H1 (cell line): ENCODE measurements at regions not wholly inside any gene's neighbourhood (a gene's known extent, or its start where the extent isn't known, plus 50 kb on each side); places are given as distances from the start of the nearest gene placed in this dataset.

Source experiments
- CTCF ChIA-PET: fragments of 300-600 bp; sonication (Branson Sonifier 250); formaldehyde crosslinking; loops from one replicate; lab custom pipeline; 2021; ENCODE audit not compliant: partially characterized antibody; lab: Charles Lee
- POLR2A ChIA-PET: fragments of 300-600 bp; sonication (Branson Sonifier 250); formaldehyde crosslinking; loops from one replicate; lab custom pipeline; 2021; ENCODE audit warnings: inconsistent platforms; ENCODE audit not compliant: partially characterized antibody; lab: Charles Lee
- DNase-seq, 2 experiments: peaks; one replicate each; pipeline versions ENCODE4 v3.0.0 to v3.0.0-alpha.2; 2010 to 2022; ENCODE audit warnings: low spot score in 2 of 2, low read depth in 1 of 2, mixed read lengths in 1 of 2
- FAIRE-seq: peaks from 2 replicates; lab custom pipeline; 2011; peaks lifted over from hg19 to GRCh38; lab: Jason Lieb, UNC
- H2AFZ ChIP-seq: 2 replicates; pipeline ENCODE4 v1.8.1; 2012; ENCODE audit warnings: low read length, inconsistent platforms
- H2AK5ac ChIP-seq: 2 replicates; pipeline ENCODE4 v1.6.1; 2013; ENCODE audit warnings: low read depth, low read length
- H2BK120ac ChIP-seq: replicated peaks from 2 replicates; pipeline ENCODE3; 2013; ENCODE audit warnings: low read depth, low read length, inconsistent platforms
- H2BK12ac ChIP-seq: 2 replicates; pipeline ENCODE4 v1.6.1; 2013; ENCODE audit warnings: low read depth, low read length
- H2BK15ac ChIP-seq: 2 replicates; pipeline ENCODE4 v1.6.1; 2013; ENCODE audit warnings: low read length
- H2BK20ac ChIP-seq: 2 replicates; pipeline ENCODE4 v1.6.1; 2013; ENCODE audit warnings: low read length
- H2BK5ac ChIP-seq: 2 replicates; pipeline ENCODE4 v1.6.1; 2013; ENCODE audit warnings: low read depth, low read length
- H3K14ac ChIP-seq: 2 replicates; pipeline ENCODE4 v1.6.1; 2013; ENCODE audit warnings: inconsistent platforms; ENCODE audit not compliant: insufficient read length
- H3K18ac ChIP-seq: 2 replicates; pipeline ENCODE4 v1.6.1; 2013; ENCODE audit warnings: low read length; ENCODE audit errors: extremely low read depth
- H3K23ac ChIP-seq: 2 replicates; pipeline ENCODE4 v1.6.1; 2013; ENCODE audit warnings: inconsistent platforms; ENCODE audit not compliant: insufficient read length
- H3K23me2 ChIP-seq: 2 replicates; pipeline ENCODE4 v1.6.1; 2013; ENCODE audit warnings: low read depth, low read length
- H3K27ac ChIP-seq: 2 replicates; pipeline ENCODE4 v1.6.1; 2011; ENCODE audit warnings: low read depth, low read length, inconsistent platforms
- H3K27me3 ChIP-seq, 4 experiments: replicated peaks in 1 of 4; 1 replicate in 1 of 4; 2 replicates in 3 of 4; pipeline versions ENCODE4 v1.6.1 to v1.8.1; 2011 to 2013; ENCODE audit warnings: low read length in 3 of 4, mild to moderate bottlenecking in 3 of 4, inconsistent platforms in 2 of 4, mixed read lengths in 2 of 4, moderate library complexity in 1 of 4; ENCODE audit not compliant: control insufficient read depth in 3 of 4, insufficient read depth in 3 of 4; ENCODE audit errors: extremely low read depth in 1 of 4
- H3K36me3 ChIP-seq, 4 experiments: 2 replicates each; pipeline versions ENCODE4 v1.6.1 to v1.8.1; 2011 to 2013; ENCODE audit warnings: mild to moderate bottlenecking in 4 of 4, low read length in 3 of 4, moderate library complexity in 2 of 4, control low read depth in 1 of 4, inconsistent platforms in 1 of 4; ENCODE audit not compliant: insufficient read depth in 4 of 4, control insufficient read depth in 2 of 4
- H3K4ac ChIP-seq: replicated peaks from 2 replicates; pipeline ENCODE3; 2013; ENCODE audit warnings: low read length, low read depth, mixed read lengths, inconsistent platforms; ENCODE audit not compliant: insufficient read length
- H3K4me1 ChIP-seq, 4 experiments: replicated peaks in 1 of 4; 1 replicate in 1 of 4; 2 replicates in 3 of 4; pipeline versions ENCODE4 v1.6.1 to v1.8.1; 2011 to 2013; ENCODE audit warnings: low read length in 3 of 4, inconsistent platforms in 2 of 4, mixed read lengths in 1 of 4; ENCODE audit not compliant: insufficient read depth in 4 of 4, control insufficient read depth in 3 of 4
- H3K4me2 ChIP-seq, 2 experiments: 2 replicates each; pipeline versions ENCODE4 v1.6.1 to v1.8.1; 2011 to 2013; ENCODE audit warnings: low read depth in 2 of 2, low read length in 2 of 2, control low read depth in 1 of 2, inconsistent platforms in 1 of 2, mild to moderate bottlenecking in 1 of 2; ENCODE audit not compliant: insufficient read depth in 1 of 2
- H3K4me3 ChIP-seq, 4 experiments: fragments of 200-600, 300-600 bp in 1 of 4; sonication (generic), shearing (Covaris generic), sonication (Bioruptor Twin) in 1 of 4; 2 replicates each; pipeline versions ENCODE4 v1.5.1 to v1.8.1; 2011 to 2016; ENCODE audit warnings: low read length in 4 of 4, low read depth in 3 of 4, control low read depth in 2 of 4, inconsistent platforms in 2 of 4, mild to moderate bottlenecking in 2 of 4, mixed read lengths in 1 of 4, moderate library complexity in 1 of 4; ENCODE audit not compliant: insufficient read depth in 2 of 4; ENCODE audit errors: extremely low read depth in 1 of 4
- H3K56ac ChIP-seq: replicated peaks from 2 replicates; pipeline ENCODE3; 2013; ENCODE audit warnings: low read depth, mild to moderate bottlenecking, mixed read lengths, low read length, inconsistent platforms; ENCODE audit not compliant: insufficient read length
- H3K79me1 ChIP-seq: 2 replicates; pipeline ENCODE4 v1.6.1; 2013; ENCODE audit warnings: low read depth, low read length, control low read depth
- H3K79me2 ChIP-seq, 2 experiments: 2 replicates each; pipeline versions ENCODE4 v1.6.1 to v1.8.1; 2012 to 2013; ENCODE audit warnings: low read length in 2 of 2, mild to moderate bottlenecking in 2 of 2, inconsistent platforms in 1 of 2; ENCODE audit not compliant: insufficient read depth in 2 of 2, control insufficient read depth in 1 of 2
- H3K9ac ChIP-seq, 4 experiments: replicated peaks in 1 of 4; 1 replicate in 1 of 4; 2 replicates in 3 of 4; pipeline versions ENCODE4 v1.6.1 to v1.8.1; 2011 to 2013; ENCODE audit warnings: low read depth in 3 of 4, low read length in 3 of 4, control low read depth in 2 of 4, mild to moderate bottlenecking in 2 of 4, moderate library complexity in 2 of 4, inconsistent platforms in 1 of 4; ENCODE audit errors: extremely low read depth in 1 of 4
- H3K9me3 ChIP-seq, 2 experiments: 2 replicates each; pipeline versions ENCODE4 v1.6.1 to v1.8.1; 2012 to 2013; ENCODE audit warnings: mild to moderate bottlenecking in 2 of 2, moderate library complexity in 2 of 2, control low read depth in 1 of 2, inconsistent platforms in 1 of 2, low read depth in 1 of 2, low read length in 1 of 2, mixed read lengths in 1 of 2; ENCODE audit not compliant: insufficient read depth in 2 of 2
- H4K20me1 ChIP-seq, 2 experiments: replicated peaks in 1 of 2; 2 replicates each; pipeline versions ENCODE3 to v1.8.1; 2011 to 2013; ENCODE audit warnings: inconsistent platforms in 2 of 2, low read length in 2 of 2, mild to moderate bottlenecking in 1 of 2; ENCODE audit not compliant: insufficient read depth in 2 of 2, control insufficient read depth in 1 of 2
- H4K5ac ChIP-seq: 2 replicates; pipeline ENCODE4 v1.6.1; 2013; ENCODE audit warnings: low read length, low read depth, mixed read lengths, inconsistent platforms; ENCODE audit not compliant: insufficient read length
- H4K8ac ChIP-seq: 2 replicates; pipeline ENCODE4 v1.8.0; 2013; ENCODE audit warnings: mild to moderate bottlenecking, moderate library complexity, low read length, inconsistent platforms; ENCODE audit not compliant: insufficient read depth; ENCODE audit errors: extremely low read depth
- H4K91ac ChIP-seq: replicated peaks from 2 replicates; pipeline ENCODE3; 2013; ENCODE audit warnings: low read length, mixed read lengths, inconsistent platforms; ENCODE audit not compliant: insufficient read length
- JUN ChIP-seq: IDR thresholded peaks from 2 replicates; pipeline ENCODE4 v1.6.1; 2011; ENCODE audit warnings: low read depth, mild to moderate bottlenecking, improper control_type of control experiment, low read length
- JUND ChIP-seq: IDR thresholded peaks from 2 replicates; pipeline ENCODE4 v1.6.1; 2011; ENCODE audit warnings: mild to moderate bottlenecking, improper control_type of control experiment, low read length
- POU5F1 ChIP-seq: IDR thresholded peaks from 2 replicates; pipeline ENCODE4 v1.6.1; 2011; ENCODE audit warnings: low read depth, mild to moderate bottlenecking, low read length, moderate library complexity
- TAF7 ChIP-seq: optimal IDR thresholded peaks from 2 replicates; pipeline ENCODE3; 2011; ENCODE audit warnings: low read depth, mild to moderate bottlenecking, inconsistent platforms, low read length, moderate library complexity, borderline replicate concordance
- WGBS, 2 experiments: shearing (Covaris generic) in 1 of 2; methylation state at CpG; one replicate each; pipeline versions ENCODE4 v1.1.6 to v1.1.7; 2013 to 2015; ENCODE audit warnings: low lambda C conversion rate in 2 of 2, mixed read lengths in 2 of 2, inconsistent platforms in 1 of 2, low coverage in 1 of 2, missing lambda C conversion rate in 1 of 2; ENCODE audit not compliant: insufficient replicate concordance in 2 of 2, insufficient coverage in 1 of 2, insufficient read length in 1 of 2; ENCODE audit errors: extremely low coverage in 1 of 2, missing lambda C conversion rate in 1 of 2; 5-methylcytosine and 5-hydroxymethylcytosine counted together

- Histone ChIP-seq H2BK15ac (no peak overlapping the region), H3K36me3 (no peaks in the 10 kb centered on the region), H3K4ac (no peak overlapping the region), H4K20me1 (no peaks in the 10 kb centered on the region), H2AFZ (no peak overlapping the region), H3K14ac (no peak overlapping the region), H3K79me1 (no peaks in the 10 kb centered on the region), H2BK120ac (no peak overlapping the region), H2BK5ac (no peak overlapping the region), H2BK20ac (no peak overlapping the region), H4K5ac (no peak overlapping the region), H3K56ac (no peak overlapping the region), H3K4me2 (no peak overlapping the region), H2AK5ac (no peak overlapping the region), H3K4me3 (no peak overlapping the region), H2BK12ac (no peak overlapping the region), H4K91ac (no peak overlapping the region), H3K9me3 (no peaks in the 10 kb centered on the region), H3K23me2 (no peaks in the 10 kb centered on the region), H3K79me2 (no peaks in the 10 kb centered on the region), H3K9ac (no peak overlapping the region), H3K27ac (no peak overlapping the region), H3K18ac (no peak overlapping the region), H3K23ac (no peak overlapping the region), H4K8ac (no peak overlapping the region), H3K27me3 (no peaks in the 10 kb centered on the region), H3K4me1 (peaks cover 0 to 7% (median 1%) of the 10 kb centered on the region in 4 experiments; a peak in 2 of 7 replicates)
- no peak for FAIRE-seq
- no peak for TF ChIP-seq JUND
- TF ChIP-seq TAF7, result no peak
- TF ChIP-seq JUN, result no peak
- no peak for TF ChIP-seq POU5F1
- no peak for DNase-seq
- WGBS, 2 experiments, result 92% methylated on average over 2 of the region's 2 CpGs; no CpG with 5 or more reads in 1 of the 2 experiments
- ChIA-PET POLR2A (no interaction called here), CTCF (interaction anchor here (1.6 kb wide), 1 partner anchor 395 kb away, joined by 3 read pairs; no protein-coding TSS in a partner anchor)
Measured at GRCh38 chr3:31164381-31164780, 269.9 kb upstream of the GADL1 start.
